GM21576 (cell line): ENCODE measurements at regions not wholly inside any gene's neighbourhood (a gene's known extent, or its start where the extent isn't known, plus 50 kb on each side); places are given as distances from the start of the nearest gene placed in this dataset.
"Not testable (repeated sequence)": the region's sequence is repeated elsewhere in the genome, so short reads cannot be mapped to it uniquely, and the experiment has no call there.

Source experiments
- ATAC-seq: cut with Tn5 transposase; IDR thresholded peaks from one replicate; pipeline ENCODE4 v1.9.1; 2021; ENCODE audit warnings: mild to moderate bottlenecking, moderate library complexity; ENCODE audit not compliant: unreplicated experiment

DNA sequence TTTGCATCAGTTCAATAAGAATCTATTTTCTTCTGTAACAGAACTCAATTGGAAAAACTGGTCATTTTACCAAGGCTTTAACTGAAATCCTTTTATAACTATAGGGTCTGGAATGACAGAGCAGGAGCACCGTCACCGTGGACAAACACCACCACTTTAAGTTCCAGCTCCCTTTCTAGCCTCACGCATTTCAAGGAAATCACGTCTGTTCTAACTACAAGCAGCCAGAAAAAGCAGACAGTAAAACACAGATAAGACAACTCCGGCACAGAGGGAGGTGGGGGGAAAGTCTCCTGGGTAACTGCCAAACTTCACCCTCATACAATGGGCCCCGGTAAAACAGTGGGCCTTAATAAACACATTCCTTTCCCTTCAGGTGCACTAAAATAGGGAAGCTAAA, 952.6 kb downstream of the STIM2 start:
- ATAC-seq = not testable (repeated sequence)

DNA sequence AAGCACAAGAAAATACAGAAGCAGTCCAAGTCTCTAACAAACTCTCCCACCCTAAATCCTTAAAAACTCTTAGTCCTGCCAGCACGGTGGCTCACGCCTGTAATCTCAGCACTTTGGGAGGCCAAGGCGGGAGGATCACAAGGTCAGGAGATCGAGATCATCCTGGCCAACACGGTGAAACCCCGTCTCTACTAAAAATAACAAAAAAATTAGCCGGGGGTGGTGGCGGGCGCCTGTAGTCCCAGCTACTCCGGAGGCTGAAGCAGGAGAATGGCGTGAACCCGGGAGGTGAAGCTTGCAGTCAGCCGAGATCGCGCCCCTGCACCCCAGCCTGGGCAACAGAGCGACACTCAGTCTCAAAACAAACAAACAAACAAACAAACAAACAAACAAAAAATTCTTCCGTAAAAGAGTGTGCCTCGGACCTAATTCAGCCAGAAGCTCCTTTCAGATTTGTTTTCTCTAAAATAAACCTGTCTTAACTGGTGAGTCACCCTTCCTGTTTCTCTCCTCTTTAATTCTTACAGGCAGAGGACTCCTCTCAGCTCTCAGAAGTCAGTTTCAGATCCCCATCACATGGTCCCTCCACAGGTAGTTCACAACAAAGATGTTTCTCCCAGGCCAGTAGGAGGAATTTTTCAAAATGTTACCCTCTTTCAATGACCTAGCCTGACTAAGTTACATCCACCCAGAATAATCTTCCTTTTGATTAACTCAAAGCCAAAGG, 953.2 kb downstream of the STIM2 start:
- not testable (repeated sequence) for ATAC-seq

DNA sequence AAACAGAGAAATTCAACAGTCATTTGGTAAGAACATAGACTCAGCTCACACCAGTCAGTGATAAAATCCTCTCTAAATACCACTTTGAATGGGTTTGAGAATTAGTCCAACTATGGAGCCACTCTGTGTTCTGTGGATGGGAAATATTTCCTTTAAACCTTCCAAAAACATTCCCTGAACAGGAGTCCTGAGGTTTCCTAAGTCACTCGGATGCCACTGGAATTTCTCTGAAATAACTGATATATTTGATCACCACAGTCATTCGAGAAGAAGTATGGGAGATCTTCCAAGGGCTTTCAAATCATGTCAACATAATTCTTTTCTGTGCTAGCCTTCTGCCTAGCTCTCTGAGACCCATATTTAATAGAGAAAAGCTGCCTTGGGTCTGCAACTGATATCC, 958.6 kb downstream of the STIM2 start:
- no peak for ATAC-seq

DNA sequence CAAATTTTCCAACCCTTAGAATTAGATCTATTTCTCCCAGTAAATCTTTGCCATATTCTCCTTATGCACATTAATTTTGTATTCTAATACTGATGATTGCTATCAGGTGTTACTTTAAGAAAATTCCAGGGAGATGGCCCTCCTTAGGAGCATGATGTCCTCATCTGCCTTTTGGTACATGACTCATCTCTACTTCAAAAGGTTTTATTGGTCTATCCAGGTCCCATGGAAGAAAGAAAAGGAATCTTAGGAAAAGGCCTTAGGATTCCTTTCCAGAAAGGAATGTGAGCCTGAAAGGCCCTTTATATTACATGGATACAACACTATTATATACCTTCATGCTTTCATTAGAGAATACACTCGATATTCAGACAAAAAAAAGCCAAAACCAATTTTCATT, 968.2 kb downstream of the STIM2 start:
- ATAC-seq = no peak

DNA sequence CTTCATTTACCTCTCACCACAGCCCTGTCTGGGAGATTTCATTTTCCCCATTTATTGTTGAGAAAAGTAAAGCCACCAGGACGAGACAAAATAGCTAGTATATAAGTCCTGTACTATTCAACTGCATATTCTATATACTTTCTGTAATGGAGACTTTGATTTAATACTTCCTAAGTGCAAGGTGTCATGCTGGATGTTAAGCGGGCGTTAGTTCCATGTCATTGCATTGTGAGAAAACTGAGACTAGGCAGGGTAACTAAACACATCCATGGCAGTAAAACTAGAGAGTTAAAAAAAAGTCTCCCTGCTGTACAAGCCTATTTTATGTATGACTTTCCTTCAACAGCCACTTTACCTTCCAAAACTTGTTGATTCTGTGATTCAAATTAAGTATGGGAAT, 969.6 kb downstream of the STIM2 start:
- ATAC-seq = no peak

DNA sequence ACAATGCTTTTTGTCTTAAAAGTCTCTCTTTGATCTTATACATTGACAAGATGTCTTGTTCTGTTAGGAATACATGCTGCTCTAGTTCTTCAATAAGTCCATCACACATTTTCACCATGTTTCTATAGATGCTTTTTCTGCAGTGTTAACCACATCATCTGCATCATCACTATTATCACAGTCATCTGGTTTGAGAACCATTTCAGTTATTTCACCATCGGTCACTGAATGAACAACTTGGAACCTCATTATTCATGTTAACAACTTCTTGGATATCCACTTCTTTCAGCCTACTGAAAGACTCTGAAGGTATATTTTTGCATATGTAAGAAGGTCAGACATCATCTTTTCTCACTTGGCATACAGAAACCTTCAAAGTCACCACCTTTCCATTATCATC, 975.2 kb downstream of the STIM2 start:
- no peak for ATAC-seq

DNA sequence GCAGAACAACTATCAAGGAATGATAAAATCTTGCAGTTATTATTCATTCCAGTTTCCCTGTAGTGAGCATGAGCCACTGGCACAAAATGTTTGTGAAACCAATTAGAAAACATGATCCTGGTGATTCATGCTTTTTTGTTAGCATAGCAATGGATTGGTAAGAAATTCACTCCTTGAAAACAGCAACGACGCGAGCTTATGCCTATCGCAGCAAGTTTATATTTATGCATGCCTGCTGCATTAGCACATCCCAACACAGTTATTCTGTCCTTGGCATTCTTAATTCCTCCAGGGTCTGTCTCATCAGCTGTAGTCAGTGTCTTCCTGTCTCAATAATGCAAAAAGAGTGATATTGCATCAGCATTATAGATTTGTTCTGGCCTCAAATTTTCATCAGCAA, 975.9 kb downstream of the STIM2 start:
- no peak for ATAC-seq

DNA sequence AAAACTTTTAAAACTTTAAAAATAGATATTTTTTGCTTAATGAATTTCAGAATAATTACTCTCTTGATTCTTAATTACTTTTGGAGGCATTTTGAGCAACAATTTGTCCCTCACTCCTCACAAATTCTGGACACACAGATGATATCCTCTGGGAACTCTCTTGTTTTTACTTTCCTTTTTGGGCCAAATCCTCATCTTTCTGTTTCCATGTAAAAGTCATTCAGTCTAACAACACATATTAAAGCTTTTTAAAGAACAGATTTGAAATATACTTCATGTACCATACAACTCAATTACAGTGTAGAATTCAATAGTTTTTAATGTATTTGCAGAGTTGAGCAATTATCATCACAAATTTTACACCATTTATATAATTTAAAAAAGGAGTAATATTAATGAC, 983.1 kb downstream of the STIM2 start:
- ATAC-seq = no peak

DNA sequence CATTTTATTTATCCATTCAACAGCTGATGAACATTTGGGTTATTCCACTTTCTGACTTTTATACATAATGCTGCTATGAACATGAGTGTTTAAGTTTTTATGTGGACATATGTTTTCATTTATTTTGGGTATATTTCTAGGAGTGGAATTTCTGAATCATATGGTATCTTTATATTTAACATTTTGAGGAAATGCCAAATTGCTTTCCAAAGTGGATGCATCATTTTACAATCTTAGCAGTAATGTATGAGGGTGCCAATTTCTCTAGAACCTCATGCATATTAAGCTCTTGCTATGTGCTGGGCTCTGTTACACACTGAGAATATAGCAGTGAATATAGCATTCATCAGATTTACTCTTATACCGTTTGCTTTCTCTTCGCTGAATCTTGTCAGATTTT, 983.7 kb downstream of the STIM2 start:
- ATAC-seq = no peak

DNA sequence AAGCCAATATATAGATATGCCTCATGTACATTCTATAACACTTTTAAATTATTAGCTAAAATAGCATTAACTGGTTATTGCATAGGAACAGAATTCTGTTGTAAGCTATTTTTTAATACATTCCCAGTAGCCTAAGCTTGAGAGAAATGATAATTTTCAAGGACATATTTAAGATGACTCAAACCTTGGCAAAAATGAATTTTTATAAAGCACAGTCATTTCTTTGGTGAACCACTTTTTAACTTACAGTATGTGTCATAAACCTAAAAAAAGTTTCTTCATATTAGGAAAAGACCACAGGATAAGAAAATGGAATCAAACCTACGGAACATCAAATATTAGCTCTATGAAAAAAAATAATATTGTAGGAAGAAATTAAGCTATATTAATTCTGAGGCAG, 986.3 kb downstream of the STIM2 start:
- no peak for ATAC-seq

DNA sequence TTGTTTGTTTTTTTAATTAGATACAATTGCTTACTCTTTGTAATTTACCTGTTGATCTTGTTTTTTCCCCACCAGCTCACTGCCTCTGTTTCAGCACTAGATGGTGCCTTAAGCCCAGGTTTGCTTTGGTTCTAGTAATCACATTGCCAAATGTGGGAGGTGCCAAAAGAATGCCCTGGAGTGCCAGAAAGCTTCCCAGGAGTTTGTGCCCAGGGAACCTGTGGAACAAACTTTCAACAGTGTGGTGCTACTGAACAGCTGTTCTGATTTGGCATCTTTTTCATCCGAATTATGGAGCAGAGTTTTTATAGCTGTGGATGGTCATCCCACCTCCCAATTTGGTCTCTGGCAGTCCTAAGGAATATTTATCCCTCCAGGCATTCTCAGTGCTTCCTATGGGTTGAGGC, 1000.7 kb downstream of the STIM2 start:
- no peak for ATAC-seq

DNA sequence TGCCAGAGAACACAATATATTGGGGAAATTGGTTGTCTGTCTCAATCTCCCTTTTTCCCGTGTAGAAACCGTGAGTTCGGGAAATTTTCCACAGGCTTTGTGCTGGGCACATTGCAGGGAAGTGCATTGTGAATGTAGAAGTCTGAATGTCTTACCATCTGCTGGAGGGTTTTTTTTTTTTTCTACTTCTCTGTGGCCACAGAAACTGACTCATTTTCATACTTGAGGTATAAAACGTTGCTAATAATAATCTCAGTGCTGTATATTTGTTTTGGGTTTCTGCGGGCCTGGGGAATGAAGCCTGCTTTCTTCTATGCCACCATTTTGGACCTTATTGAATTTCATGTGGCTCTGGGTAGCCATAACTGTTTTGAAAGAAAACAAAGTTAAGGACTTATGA, 1001.2 kb downstream of the STIM2 start:
- ATAC-seq = no peak

DNA sequence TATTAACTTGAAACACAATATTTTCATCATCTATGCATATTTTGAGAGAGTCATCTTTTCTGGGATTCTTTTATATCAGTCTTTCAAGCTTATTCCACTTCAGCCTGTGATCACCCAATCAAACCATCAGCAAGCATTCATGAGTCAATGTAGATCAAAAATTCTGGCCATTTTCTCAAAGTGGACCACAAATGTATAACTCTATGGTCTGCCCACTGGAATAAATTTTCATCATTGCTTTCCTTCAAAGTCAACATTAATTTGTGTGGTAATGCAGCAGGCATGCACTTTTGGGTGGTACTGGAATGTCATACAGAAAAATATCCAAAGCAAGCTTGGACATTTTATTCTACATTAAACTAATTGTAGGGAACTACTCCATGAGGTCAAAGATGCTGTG, 1013.0 kb downstream of the STIM2 start:
- no peak for ATAC-seq

DNA sequence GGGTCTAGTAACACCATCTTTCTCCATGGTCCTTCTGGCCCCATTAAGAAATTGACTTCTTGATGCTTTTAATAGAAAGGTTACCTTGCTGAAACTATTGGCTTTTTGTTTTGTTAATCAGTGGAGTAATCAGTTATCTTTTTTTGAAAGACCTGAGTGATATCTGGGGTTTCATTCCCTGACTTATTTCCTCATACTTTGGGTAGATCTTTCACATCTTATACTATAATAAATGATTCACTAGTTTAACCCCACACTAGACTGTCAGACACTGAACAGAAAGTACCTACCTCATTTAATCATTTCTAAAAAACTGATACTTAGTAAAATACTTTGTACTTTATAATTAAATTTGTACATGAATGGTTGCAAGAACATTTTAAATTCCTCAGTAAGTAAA, 1021.1 kb downstream of the STIM2 start:
- no peak for ATAC-seq

DNA sequence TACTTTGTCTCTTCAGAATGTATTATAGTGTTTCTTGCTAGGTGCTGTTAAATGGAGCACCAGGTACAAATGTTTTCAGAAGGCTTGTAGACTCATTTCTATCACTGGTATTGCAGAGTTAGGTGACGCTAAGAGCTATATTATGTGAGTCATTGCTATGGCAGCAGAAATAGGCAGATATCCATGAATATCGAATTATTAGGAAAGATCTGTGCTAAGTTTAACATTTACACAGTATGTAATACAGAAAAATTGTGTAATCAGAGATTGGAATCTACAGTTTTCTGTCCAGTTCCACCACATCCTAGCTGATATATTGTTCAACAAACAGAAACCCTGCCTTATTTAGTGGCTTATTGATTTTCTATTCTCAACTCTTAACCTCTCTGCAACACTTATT, 1025.5 kb downstream of the STIM2 start:
- ATAC-seq = no peak

DNA sequence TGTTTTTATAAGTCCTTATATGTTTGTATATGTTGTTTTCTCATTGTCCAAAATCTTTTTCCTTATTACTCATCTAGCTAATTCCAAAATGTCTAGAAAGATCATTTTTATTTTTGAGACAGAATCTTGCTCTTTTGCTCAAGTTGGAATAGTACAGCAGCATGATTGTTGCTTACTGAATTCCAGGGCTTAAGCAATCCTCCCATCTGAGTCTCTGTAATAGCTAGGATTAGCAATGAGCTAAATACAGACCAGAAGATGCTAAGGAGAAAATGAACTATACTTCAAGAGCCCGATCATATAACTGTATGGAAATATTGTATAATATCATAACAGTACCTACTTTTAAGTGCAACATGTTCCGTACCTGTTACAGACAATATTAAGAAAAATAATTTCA, 1027.0 kb downstream of the STIM2 start:
- no peak for ATAC-seq

DNA sequence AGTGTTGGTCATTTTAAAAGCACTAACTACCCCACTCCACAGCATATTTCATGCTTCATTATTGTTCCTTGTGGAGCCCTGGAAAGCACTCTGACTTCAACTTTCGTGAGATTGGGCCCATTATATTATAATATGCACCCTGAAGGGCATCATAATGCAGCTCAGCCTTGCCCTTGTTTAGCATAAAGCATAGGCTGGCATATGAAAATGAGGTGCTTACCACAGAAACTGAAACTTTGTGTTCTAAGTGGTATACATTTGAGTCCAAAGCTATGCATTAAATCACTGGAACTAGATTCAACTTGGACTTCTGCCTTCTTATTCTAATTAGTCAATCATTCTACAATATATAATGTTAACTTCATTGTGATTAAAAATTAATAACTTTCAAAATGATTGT, 1027.9 kb downstream of the STIM2 start:
- no peak for ATAC-seq

DNA sequence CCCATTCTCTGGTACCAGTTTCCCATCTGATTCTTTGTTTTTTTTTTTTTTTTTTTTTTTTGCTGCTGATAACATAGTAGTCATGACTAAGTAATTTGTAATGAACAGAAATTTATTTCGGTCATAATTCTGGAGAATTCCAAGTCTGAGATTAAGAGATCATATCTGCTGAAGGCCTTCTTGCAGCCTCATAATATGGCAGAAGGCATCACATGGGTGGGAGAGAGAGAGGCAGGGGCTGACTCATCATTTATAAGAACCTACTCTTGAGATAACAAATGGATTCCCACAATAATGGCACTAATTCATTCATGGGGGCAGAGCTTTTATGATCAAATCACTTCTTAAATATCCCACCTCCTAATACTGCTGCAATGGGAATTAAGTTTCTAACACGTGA, 1034.3 kb downstream of the STIM2 start:
- ATAC-seq = no peak

DNA sequence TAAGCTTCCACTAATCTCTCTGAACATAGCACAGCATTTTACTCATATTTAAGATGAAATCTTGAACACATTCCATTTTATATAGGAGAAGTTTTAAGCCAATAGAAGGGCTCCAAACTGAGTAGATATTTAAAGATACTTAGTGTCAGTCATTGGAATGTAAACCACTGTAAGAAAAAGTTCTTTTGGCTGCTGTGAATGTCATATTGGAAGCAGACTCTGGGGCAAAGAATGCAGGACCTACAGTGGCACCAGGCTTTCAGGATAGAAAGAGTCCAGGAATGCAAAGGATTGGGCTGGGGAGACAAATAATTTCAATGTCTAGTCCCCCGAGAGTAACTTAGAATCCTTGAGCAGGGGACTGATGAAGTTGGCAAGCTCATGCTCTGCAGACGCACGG, 1047.7 kb downstream of the STIM2 start:
- no peak for ATAC-seq

DNA sequence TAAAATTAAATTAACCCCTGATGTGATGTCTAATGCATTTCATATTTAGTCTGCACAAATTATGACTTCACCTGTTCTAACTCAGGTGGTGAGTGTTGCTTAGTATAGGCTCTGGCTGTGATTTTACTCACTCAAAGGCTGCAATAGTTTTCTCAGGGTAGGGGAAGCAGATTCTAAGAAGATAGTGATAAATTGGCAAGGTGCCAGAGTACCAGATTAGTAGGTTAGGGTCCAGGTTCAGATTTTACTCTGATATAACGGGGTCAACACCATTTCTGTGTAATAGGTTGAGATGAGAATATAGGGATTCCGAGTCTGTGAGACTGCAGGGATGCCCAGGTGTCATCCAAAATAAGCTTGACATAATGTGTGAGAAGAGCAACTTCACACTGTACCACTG, 1049.6 kb downstream of the STIM2 start:
- ATAC-seq = no peak

DNA sequence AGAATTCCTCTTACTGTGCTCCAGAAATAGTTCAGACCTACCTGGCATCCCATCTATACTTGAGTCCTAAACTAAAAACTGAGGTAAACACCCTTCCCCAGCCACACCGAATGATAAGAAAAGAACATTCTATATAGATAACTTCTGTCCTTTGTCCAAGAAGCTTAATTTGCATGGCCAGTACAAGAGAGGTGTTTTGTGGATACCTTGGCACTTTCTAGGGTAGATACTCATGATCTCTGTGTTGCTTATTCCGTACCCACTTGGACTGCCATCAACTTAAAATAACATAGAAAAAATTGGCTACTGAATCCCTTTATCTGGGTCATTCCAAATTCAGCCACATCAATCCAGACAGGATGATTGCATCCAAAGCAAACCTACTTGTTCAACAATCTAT, 1050.4 kb downstream of the STIM2 start:
- no peak for ATAC-seq

DNA sequence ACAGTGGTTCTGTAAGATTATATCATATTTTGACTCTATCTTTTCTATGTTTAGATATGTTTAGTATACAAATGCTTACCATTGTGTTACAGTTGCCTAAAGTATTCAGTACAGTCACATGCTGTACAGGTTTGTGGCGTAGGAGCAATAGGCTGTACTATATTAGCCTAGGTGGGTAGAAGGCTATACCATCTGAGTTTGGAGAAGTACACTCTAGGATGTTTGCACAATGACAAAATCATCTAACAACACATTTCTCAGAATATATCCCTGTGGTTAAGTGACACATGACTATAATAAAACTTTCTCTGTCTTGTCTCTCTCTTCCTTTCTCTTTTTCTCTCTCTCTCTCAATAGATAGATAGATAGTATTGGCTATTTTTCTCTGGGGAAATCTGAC, 1053.1 kb downstream of the STIM2 start:
- no peak for ATAC-seq

DNA sequence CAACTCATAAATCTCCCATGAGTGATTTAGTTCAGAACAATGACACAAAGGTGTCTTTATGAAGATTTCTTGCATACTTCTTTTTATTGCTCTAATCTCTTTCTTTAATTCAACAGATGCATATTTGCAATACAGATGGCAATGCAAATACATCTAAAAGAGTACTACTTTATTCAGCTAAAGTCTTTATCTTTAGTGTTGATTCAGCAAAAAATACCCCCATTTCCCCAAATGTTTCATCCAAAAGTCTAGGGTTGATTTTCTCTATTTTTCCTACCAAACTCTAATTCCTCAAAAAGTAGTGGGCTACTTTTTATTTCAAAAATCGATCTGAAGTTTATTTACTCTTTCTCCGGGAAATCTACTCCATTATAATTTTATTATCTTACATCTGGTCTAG, 1055.2 kb downstream of the STIM2 start:
- ATAC-seq = no peak
